ENCODE measurements at regions not wholly inside any gene's neighbourhood (a gene's known extent, or its start where the extent isn't known, plus 50 kb on each side); places are given as distances from the start of the nearest gene placed in this dataset.

DNA sequence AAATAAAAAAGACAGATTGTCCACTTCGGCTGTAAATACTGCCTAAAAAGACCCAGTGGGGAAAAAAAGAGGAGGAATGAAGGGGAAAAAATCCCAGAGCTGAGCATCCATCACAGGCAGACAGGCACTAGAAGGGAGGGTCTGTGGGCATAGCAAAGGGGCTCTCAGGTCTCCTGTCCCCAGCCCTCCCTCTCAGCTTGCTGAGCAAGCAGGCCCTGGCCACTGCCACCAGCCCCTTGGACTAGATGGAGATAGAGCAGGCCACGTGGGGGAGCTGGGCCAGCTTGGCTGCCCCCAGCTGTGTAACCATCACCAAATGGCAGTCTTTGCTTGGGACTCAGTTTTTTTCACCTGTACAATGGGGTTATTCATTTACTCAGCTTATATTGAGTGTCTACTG, 141.6 kb upstream of the UNC5B start:
- H3K27me3 ChIP-seq (ENCODE audit: control insufficient read depth, insufficient read depth, low read length) = peaks cover 10% of the 10 kb centered on the region; the same call in 1 of the 2 replicates
- TF ChIP-seq TCF7L2 (IDR thresholded peaks at IDR 0.05; ENCODE audit: low read depth, low read length) = no peak
- TF ChIP-seq, protein P1, sequence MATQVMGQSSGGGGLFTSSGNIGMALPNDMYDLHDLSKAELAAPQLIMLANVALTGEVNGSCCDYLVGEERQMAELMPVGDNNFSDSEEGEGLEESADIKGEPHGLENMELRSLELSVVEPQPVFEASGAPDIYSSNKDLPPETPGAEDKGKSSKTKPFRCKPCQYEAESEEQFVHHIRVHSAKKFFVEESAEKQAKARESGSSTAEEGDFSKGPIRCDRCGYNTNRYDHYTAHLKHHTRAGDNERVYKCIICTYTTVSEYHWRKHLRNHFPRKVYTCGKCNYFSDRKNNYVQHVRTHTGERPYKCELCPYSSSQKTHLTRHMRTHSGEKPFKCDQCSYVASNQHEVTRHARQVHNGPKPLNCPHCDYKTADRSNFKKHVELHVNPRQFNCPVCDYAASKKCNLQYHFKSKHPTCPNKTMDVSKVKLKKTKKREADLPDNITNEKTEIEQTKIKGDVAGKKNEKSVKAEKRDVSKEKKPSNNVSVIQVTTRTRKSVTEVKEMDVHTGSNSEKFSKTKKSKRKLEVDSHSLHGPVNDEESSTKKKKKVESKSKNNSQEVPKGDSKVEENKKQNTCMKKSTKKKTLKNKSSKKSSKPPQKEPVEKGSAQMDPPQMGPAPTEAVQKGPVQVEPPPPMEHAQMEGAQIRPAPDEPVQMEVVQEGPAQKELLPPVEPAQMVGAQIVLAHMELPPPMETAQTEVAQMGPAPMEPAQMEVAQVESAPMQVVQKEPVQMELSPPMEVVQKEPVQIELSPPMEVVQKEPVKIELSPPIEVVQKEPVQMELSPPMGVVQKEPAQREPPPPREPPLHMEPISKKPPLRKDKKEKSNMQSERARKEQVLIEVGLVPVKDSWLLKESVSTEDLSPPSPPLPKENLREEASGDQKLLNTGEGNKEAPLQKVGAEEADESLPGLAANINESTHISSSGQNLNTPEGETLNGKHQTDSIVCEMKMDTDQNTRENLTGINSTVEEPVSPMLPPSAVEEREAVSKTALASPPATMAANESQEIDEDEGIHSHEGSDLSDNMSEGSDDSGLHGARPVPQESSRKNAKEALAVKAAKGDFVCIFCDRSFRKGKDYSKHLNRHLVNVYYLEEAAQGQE (IDR thresholded peaks at IDR 0.05; ENCODE audit: insufficient read depth in 1 of 2, low read depth in 2 of 2, low read length in 1 of 2) = no peak
- no peak for TF ChIP-seq SIN3A (IDR thresholded peaks at IDR 0.05; ENCODE audit: borderline replicate concordance, insufficient read depth, low read depth, low read length)
- TF ChIP-seq, protein P2, sequence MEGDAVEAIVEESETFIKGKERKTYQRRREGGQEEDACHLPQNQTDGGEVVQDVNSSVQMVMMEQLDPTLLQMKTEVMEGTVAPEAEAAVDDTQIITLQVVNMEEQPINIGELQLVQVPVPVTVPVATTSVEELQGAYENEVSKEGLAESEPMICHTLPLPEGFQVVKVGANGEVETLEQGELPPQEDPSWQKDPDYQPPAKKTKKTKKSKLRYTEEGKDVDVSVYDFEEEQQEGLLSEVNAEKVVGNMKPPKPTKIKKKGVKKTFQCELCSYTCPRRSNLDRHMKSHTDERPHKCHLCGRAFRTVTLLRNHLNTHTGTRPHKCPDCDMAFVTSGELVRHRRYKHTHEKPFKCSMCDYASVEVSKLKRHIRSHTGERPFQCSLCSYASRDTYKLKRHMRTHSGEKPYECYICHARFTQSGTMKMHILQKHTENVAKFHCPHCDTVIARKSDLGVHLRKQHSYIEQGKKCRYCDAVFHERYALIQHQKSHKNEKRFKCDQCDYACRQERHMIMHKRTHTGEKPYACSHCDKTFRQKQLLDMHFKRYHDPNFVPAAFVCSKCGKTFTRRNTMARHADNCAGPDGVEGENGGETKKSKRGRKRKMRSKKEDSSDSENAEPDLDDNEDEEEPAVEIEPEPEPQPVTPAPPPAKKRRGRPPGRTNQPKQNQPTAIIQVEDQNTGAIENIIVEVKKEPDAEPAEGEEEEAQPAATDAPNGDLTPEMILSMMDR (IDR thresholded peaks at IDR 0.05) = no peak
- no peak for TF ChIP-seq POLR2AphosphoS5 (IDR thresholded peaks at IDR 0.05; ENCODE audit: low read depth, low read length)
- CTCF ChIA-PET = no interaction called here
- 0 out of 2 replicates have a peak, but pooled peaks cover 4% of the 10 kb centered on the region for H3K4me1 ChIP-seq (ENCODE audit: control insufficient read depth, insufficient read depth, low read length)
- no peak overlapping the region for H3K27ac ChIP-seq (ENCODE audit: low read length)
- DNase-seq (ENCODE audit: low read depth, low spot score) (no peak), ATAC-seq (no peak)
- BruUV-seq (replicated peaks) = no TSS peak
- intact Hi-C loops (cut with micrococcal nuclease; ENCODE audit: unreplicated experiment) (no loop called here), in situ Hi-C loops (cut with HindIII; ENCODE audit: low pct_unique_long_range_greater_than_20kb, low sequenced_read_pairs) (no loop called here)
- H3K9me3 ChIP-seq (ENCODE audit: control insufficient read depth, insufficient read depth, low read depth, low read length) = no peaks in the 10 kb centered on the region
- H3K4me3 ChIP-seq (ENCODE audit: low read depth in 2 of 2, low read length in 2 of 2) = no peak overlapping the region
- H3K36me3 ChIP-seq (ENCODE audit: control insufficient read depth, insufficient read depth, low read length) = no peaks in the 10 kb centered on the region
- POLR2A ChIA-PET = no interaction called here

DNA sequence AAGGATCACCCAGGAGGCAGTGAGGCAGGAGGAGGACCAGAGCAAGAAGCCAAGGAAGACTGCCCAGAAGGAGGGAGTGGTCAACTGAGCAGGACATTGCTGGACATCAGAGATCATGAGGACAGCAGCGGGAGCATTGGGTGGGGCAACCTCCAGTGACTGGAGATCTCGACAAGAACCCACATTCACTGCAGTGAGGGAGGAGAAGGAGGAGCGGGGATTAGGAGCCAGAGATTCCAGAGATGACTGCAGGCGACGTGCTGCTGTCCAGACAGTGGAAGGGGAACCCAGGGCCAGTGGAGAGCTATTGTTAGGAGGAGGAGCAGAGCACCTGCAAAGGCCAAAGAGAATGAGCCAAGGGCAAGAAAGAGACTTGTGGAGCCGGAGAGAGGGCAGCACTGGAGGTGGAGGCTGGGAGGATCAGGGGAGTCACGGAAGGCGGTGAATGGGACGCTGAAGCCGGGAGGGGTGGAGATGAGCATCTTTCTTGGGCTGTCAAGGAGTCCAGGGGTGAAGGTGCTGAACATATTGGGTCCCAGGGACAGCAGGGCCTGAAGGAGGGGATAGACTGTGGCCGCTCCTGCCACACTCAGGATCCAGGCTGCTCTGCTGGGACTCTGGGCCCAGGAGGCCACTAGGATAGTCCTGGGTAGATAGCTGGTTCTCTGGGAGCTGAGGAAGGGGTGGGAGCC, 140.1 kb upstream of the UNC5B start:
- BruUV-seq (replicated peaks) = no TSS peak
- peaks cover 12% of the 10 kb centered on the region; the same call in 1 of the 2 replicates for H3K27me3 ChIP-seq (ENCODE audit: control insufficient read depth, insufficient read depth, low read length)
- ChIA-PET CTCF (no interaction called here), POLR2A (no interaction called here)
- intact Hi-C loops (cut with micrococcal nuclease; ENCODE audit: unreplicated experiment) = no loop called here
- H3K27ac ChIP-seq (ENCODE audit: low read length) = no peak overlapping the region
- no peaks in the 10 kb centered on the region for H3K36me3 ChIP-seq (ENCODE audit: control insufficient read depth, insufficient read depth, low read length)
- no peak for TF ChIP-seq SIN3A (IDR thresholded peaks at IDR 0.05; ENCODE audit: borderline replicate concordance, insufficient read depth, low read depth, low read length)
- TF ChIP-seq TCF7L2 (IDR thresholded peaks at IDR 0.05; ENCODE audit: low read depth, low read length) = no peak
- TF ChIP-seq, protein P1 (IDR thresholded peaks at IDR 0.05; ENCODE audit: insufficient read depth in 1 of 2, low read depth in 2 of 2, low read length in 1 of 2) = no peak
- no peak for TF ChIP-seq POLR2AphosphoS5 (IDR thresholded peaks at IDR 0.05; ENCODE audit: low read depth, low read length)
- TF ChIP-seq, protein P2 (IDR thresholded peaks at IDR 0.05) = no peak
- ATAC-seq (no peak), DNase-seq (ENCODE audit: low read depth, low spot score) (no peak)
- no peak overlapping the region for H3K4me3 ChIP-seq (ENCODE audit: low read depth in 2 of 2, low read length in 2 of 2)
- no peaks in the 10 kb centered on the region for H3K9me3 ChIP-seq (ENCODE audit: control insufficient read depth, insufficient read depth, low read depth, low read length)
- in situ Hi-C loops (cut with HindIII; ENCODE audit: low pct_unique_long_range_greater_than_20kb, low sequenced_read_pairs) = no loop called here
- H3K4me1 ChIP-seq (ENCODE audit: control insufficient read depth, insufficient read depth, low read length) = 0 out of 2 replicates have a peak, but pooled peaks cover 4% of the 10 kb centered on the region

Measured in Panc1 (cell line).